ENCODE measurements at regions not wholly inside any gene's neighbourhood (a gene's known extent, or its start where the extent isn't known, plus 50 kb on each side); places are given as distances from the start of the nearest gene placed in this dataset.

DNA sequence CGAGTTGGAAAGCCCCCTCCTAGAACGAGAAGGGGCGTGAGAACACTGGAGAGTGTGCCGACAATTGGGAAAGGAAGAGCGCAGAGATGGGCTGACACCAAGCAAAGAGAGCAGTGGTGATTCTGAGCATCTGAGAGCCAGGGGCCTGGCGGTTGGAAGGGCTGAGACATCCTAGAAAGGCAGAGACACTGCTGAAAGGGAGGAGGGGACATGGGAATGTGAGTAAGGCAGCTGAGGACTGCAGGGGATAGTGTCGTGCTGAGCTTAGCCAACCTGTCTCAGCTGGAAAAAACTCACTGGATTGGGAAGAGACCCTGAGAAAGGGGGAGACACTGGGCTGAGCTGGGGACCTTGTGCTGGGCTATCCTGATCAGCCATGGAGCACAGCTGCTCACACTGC lies 58.1 kb upstream of the SLC6A6 start:
- H3K9me3 ChIP-seq (ENCODE audit: low read depth) = no peaks in the 10 kb centered on the region
- peaks cover 13% of the 10 kb centered on the region for H3K4me1 ChIP-seq (ENCODE audit: insufficient read depth)
- no peak overlapping the region for H3K4me3 ChIP-seq
- H3K9me2 ChIP-seq (replicated peaks; ENCODE audit: insufficient read depth) = no peaks in the 10 kb centered on the region
- TF ChIP-seq, protein P1, sequence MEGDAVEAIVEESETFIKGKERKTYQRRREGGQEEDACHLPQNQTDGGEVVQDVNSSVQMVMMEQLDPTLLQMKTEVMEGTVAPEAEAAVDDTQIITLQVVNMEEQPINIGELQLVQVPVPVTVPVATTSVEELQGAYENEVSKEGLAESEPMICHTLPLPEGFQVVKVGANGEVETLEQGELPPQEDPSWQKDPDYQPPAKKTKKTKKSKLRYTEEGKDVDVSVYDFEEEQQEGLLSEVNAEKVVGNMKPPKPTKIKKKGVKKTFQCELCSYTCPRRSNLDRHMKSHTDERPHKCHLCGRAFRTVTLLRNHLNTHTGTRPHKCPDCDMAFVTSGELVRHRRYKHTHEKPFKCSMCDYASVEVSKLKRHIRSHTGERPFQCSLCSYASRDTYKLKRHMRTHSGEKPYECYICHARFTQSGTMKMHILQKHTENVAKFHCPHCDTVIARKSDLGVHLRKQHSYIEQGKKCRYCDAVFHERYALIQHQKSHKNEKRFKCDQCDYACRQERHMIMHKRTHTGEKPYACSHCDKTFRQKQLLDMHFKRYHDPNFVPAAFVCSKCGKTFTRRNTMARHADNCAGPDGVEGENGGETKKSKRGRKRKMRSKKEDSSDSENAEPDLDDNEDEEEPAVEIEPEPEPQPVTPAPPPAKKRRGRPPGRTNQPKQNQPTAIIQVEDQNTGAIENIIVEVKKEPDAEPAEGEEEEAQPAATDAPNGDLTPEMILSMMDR (IDR thresholded peaks at IDR 0.05; ENCODE audit: poor library complexity) = no peak
- WGBS (ENCODE audit: low lambda C conversion rate, missing lambda C conversion rate) = 72% methylated on average over 7 of the region's 7 CpGs
- H4K20me1 ChIP-seq (ENCODE audit: insufficient read depth, poor library complexity, severe bottlenecking) = no peaks in the 10 kb centered on the region
- no peak overlapping the region for H2AFZ ChIP-seq
- no peaks in the 10 kb centered on the region for H3K36me3 ChIP-seq (replicated peaks; ENCODE audit: insufficient read depth, low read depth)
- no peak for DNase-seq (ENCODE audit: low spot score)
- H3K27ac ChIP-seq = no peak overlapping the region
- H3K79me2 ChIP-seq = no peaks in the 10 kb centered on the region
- no peak overlapping the region for H3K4me2 ChIP-seq
- H3K27me3 ChIP-seq = no peaks in the 10 kb centered on the region

DNA sequence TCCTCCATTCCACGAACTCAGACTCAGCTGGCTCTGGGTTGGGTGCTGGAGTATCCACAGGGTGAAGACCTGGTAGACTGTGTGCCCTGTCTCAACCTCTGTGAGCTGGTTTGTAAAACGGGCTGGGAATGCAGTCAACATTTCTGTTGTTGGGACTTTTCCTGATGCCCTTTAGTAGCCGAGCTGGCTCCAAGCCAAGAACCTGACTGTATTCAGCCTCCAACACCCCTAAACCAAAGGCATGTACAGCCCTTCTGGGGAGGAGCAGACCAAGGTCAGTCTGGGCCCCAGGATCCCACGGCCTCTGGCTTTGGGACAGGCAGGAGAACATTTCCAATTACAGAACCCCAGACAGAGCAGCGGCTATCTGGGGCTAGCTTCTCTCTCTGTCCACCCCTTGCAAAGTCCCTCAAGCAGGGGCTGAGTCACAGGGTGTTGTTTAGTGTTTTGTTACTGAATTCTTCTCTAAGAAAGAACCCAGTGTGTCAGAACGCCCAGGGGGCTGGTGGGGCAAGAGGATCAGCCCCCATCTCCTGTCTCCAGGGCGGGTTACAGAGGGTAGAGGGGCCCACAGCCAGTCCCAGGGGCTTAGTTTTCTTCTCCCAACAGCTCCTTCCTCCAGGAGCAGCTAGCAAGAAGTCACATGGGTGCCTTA lies 56.8 kb upstream of the SLC6A6 start:
- H3K4me1 ChIP-seq (ENCODE audit: insufficient read depth) = peaks cover 13% of the 10 kb centered on the region
- H3K9me3 ChIP-seq (ENCODE audit: low read depth) = no peaks in the 10 kb centered on the region
- H3K9me2 ChIP-seq (replicated peaks; ENCODE audit: insufficient read depth) = no peaks in the 10 kb centered on the region
- WGBS (ENCODE audit: low lambda C conversion rate, missing lambda C conversion rate) = 72% methylated on average over 7 of the region's 7 CpGs
- no peak overlapping the region for H2AFZ ChIP-seq
- DNase-seq (ENCODE audit: low spot score) = no peak
- TF ChIP-seq, protein P1 (IDR thresholded peaks at IDR 0.05; ENCODE audit: poor library complexity) = no peak
- no peak for TF ChIP-seq EZH2phosphoT487 (IDR thresholded peaks at IDR 0.05; ENCODE audit: low read depth, severe bottlenecking, unreplicated experiment)
- TF ChIP-seq EZH2 (IDR thresholded peaks at IDR 0.05; ENCODE audit: borderline replicate concordance) = no peak
- H3K27me3 ChIP-seq = no peaks in the 10 kb centered on the region
- no peak overlapping the region for H3K4me2 ChIP-seq
- H3K79me2 ChIP-seq = no peaks in the 10 kb centered on the region
- no peak overlapping the region for H3K27ac ChIP-seq
- no peak overlapping the region for H3K4me3 ChIP-seq
- H3K36me3 ChIP-seq (replicated peaks; ENCODE audit: insufficient read depth, low read depth) = no peaks in the 10 kb centered on the region
- no peaks in the 10 kb centered on the region for H4K20me1 ChIP-seq (ENCODE audit: insufficient read depth, poor library complexity, severe bottlenecking)

DNA sequence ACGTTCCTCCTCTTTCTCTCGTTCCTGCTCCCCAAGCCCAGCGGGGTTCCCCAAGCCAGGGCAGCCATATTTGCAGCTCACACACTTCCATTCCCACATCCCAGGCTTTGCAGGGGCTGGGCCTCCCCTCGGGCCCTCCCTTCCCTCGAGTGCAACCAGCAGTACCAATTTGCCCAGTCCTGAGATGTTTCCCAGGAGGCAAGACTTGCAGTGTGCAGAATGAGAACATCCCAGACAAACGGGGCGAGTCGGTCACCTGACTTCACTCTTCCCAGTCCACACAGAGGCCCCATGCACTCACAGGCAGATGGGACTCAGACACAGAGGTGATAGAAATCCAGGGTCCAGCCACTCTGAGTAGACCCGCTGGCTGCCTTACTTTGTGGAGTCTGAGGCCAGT lies 56.2 kb upstream of the SLC6A6 start:
- 78% methylated on average over 9 of the region's 9 CpGs for WGBS (ENCODE audit: low lambda C conversion rate, missing lambda C conversion rate)
- Histone ChIP-seq H3K4me1 (ENCODE audit: insufficient read depth) (peaks cover 13% of the 10 kb centered on the region), H3K36me3 (replicated peaks; ENCODE audit: insufficient read depth, low read depth) (no peaks in the 10 kb centered on the region), H3K79me2 (no peaks in the 10 kb centered on the region), H3K4me3 (no peak overlapping the region), H4K20me1 (ENCODE audit: insufficient read depth, poor library complexity, severe bottlenecking) (no peaks in the 10 kb centered on the region), H3K4me2 (no peak overlapping the region), H3K9me2 (replicated peaks; ENCODE audit: insufficient read depth) (no peaks in the 10 kb centered on the region), H2AFZ (no peak overlapping the region), H3K27ac (no peak overlapping the region), H3K27me3 (no peaks in the 10 kb centered on the region), H3K9me3 (ENCODE audit: low read depth) (no peaks in the 10 kb centered on the region)
- peak; percentile 54 for DNase-seq (ENCODE audit: low spot score)
- TF ChIP-seq EZH2 (IDR thresholded peaks at IDR 0.05; ENCODE audit: borderline replicate concordance) (no peak), EZH2phosphoT487 (IDR thresholded peaks at IDR 0.05; ENCODE audit: low read depth, severe bottlenecking, unreplicated experiment) (no peak)
- TF ChIP-seq, protein P1 (IDR thresholded peaks at IDR 0.05; ENCODE audit: poor library complexity) = no peak

DNA sequence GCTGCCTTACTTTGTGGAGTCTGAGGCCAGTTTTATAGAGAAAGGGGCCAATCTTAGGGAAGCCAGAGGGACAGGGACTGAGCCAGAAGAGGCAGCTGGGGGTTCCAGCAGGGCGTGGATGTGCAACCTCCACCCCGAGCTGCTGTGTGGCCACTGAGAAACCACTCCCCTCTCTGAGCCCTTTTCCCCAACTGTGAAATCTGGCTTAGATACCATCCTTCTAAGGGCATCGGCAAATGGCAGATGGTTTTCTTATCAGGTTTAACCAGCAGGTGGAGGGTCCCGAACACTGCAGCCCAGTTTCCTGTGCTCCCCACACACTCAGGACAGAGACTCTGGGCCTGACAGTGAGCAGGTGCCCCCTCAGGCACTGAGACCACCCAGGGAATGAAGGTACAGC lies 55.8 kb upstream of the SLC6A6 start:
- H3K27ac ChIP-seq = no peak overlapping the region
- H3K79me2 ChIP-seq = no peaks in the 10 kb centered on the region
- H2AFZ ChIP-seq = no peak overlapping the region
- TF ChIP-seq EZH2phosphoT487 (IDR thresholded peaks at IDR 0.05; ENCODE audit: low read depth, severe bottlenecking, unreplicated experiment) (no peak), EZH2 (IDR thresholded peaks at IDR 0.05; ENCODE audit: borderline replicate concordance) (no peak)
- TF ChIP-seq, protein P1 (IDR thresholded peaks at IDR 0.05; ENCODE audit: poor library complexity) = no peak
- H4K20me1 ChIP-seq (ENCODE audit: insufficient read depth, poor library complexity, severe bottlenecking) = no peaks in the 10 kb centered on the region
- H3K4me2 ChIP-seq = no peak overlapping the region
- WGBS (ENCODE audit: low lambda C conversion rate, missing lambda C conversion rate) = 90% methylated on average over 4 of the region's 4 CpGs
- no peaks in the 10 kb centered on the region for H3K9me2 ChIP-seq (replicated peaks; ENCODE audit: insufficient read depth)
- H3K4me1 ChIP-seq (ENCODE audit: insufficient read depth) = peaks cover 13% of the 10 kb centered on the region
- no peaks in the 10 kb centered on the region for H3K9me3 ChIP-seq (ENCODE audit: low read depth)
- no peak overlapping the region for H3K4me3 ChIP-seq
- H3K27me3 ChIP-seq = no peaks in the 10 kb centered on the region
- H3K36me3 ChIP-seq (replicated peaks; ENCODE audit: insufficient read depth, low read depth) = no peaks in the 10 kb centered on the region
- no peak for DNase-seq (ENCODE audit: low spot score)
